ENCODE measurements at regions not wholly inside any gene's neighbourhood (a gene's known extent, or its start where the extent isn't known, plus 50 kb on each side); places are given as distances from the start of the nearest gene placed in this dataset.
"Not testable (repeated sequence)": the region's sequence is repeated elsewhere in the genome, so short reads cannot be mapped to it uniquely, and the experiment has no call there.

DNA sequence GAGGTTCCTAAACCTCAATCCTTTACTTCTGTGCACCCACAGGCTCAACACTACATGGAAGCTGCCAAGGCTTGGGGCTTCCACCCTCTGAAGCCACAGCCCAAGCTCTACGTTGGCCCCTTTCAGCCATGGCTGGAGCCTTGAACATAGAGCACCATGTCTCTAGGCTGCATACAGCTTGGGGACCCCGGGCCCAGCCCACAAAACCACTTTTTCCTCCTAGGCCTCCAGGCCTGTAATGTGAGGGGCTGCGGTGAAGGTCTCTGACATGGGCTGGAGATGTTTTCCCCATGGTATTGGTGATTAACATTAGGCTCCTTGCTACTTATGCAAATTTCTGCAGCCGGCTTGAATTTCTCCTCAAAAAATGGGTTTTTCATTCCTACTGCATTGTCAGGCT lies 179.4 kb upstream of the C21orf91 start:
- H3K9me3 ChIP-seq (ENCODE audit: low read length); in situ Hi-C loops (cut with HindIII; ENCODE audit: extremely low pct_ligation_motif_present, low pct_unique_long_range_greater_than_20kb); H3K4me2 ChIP-seq (ENCODE audit: low read depth, low read length); H3K4me1 ChIP-seq (ENCODE audit: insufficient read depth, low read length); ATAC-seq; BruUV-seq (replicated peaks); H2AFZ ChIP-seq (ENCODE audit: low read length); FAIRE-seq; H4K20me1 ChIP-seq (ENCODE audit: insufficient read depth, low read length); H3K27me3 ChIP-seq (ENCODE audit: control insufficient read depth in 1 of 2, insufficient read depth in 2 of 2, low read length in 2 of 2); CTCF ChIA-PET (ENCODE audit: low intra/inter-chr PET ratio, low total read pairs); H3K79me2 ChIP-seq (ENCODE audit: insufficient read depth, low read length); H3K4me3 ChIP-seq (replicated peaks in 1 of 3; ENCODE audit: insufficient read depth in 1 of 3, low read depth in 2 of 3, low read length in 3 of 3); H3K36me3 ChIP-seq (replicated peaks in 1 of 2; ENCODE audit: control insufficient read depth in 1 of 2, insufficient read depth in 2 of 2, low read length in 2 of 2); intact Hi-C loops (cut with micrococcal nuclease; ENCODE audit: unreplicated experiment); POLR2A ChIA-PET; H3K9ac ChIP-seq (ENCODE audit: insufficient read depth, low read depth, low read length); H3K27ac ChIP-seq (ENCODE audit: extremely low read length, insufficient read depth, low read length); DNase-seq (ENCODE audit: low spot score): not testable (repeated sequence)
- WGBS (ENCODE audit: low lambda C conversion rate), result 43% methylated on average over 2 of the region's 4 CpGs

DNA sequence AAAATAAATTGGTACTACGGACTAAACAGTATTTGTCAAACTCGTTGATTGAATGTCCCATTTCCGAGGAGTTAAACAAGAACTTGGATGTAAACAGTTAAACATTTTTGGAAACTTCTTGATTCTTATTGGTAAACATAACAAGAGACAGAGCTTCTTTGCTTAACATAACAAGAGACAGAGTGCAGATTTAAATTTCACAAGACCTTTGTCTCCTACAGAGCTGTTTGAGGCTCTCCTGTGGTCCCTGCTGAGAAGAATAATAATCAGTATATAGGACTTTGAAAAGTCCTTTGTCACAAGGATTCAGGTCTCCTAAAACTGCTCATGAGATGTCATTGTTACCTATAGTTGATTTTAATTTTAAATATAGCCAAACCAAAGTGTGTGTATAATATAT lies 170.6 kb upstream of the C21orf91 start:
- H3K27ac ChIP-seq (ENCODE audit: extremely low read length, insufficient read depth, low read length), result no peak overlapping the region
- WGBS (ENCODE audit: low lambda C conversion rate), result 5% methylated on average over 3 of the region's 3 CpGs
- intact Hi-C loops (cut with micrococcal nuclease; ENCODE audit: unreplicated experiment), result no loop called here
- H3K4me1 ChIP-seq (ENCODE audit: insufficient read depth, low read length), result no peaks in the 10 kb centered on the region
- peaks cover 11% of the 10 kb centered on the region; the same call in 1 of the 2 replicates for H3K9me3 ChIP-seq (ENCODE audit: low read length)
- TF ChIP-seq, protein P1, sequence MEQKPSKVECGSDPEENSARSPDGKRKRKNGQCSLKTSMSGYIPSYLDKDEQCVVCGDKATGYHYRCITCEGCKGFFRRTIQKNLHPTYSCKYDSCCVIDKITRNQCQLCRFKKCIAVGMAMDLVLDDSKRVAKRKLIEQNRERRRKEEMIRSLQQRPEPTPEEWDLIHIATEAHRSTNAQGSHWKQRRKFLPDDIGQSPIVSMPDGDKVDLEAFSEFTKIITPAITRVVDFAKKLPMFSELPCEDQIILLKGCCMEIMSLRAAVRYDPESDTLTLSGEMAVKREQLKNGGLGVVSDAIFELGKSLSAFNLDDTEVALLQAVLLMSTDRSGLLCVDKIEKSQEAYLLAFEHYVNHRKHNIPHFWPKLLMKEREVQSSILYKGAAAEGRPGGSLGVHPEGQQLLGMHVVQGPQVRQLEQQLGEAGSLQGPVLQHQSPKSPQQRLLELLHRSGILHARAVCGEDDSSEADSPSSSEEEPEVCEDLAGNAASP (CRISPR knock-in tag; IDR thresholded peaks at IDR 0.05; ENCODE audit: borderline replicate concordance), result no peak
- no peaks in the 10 kb centered on the region for H4K20me1 ChIP-seq (ENCODE audit: insufficient read depth, low read length)
- no peak overlapping the region for H3K4me3 ChIP-seq (replicated peaks in 1 of 3; ENCODE audit: insufficient read depth in 1 of 3, low read depth in 2 of 3, low read length in 3 of 3)
- H3K79me2 ChIP-seq (ENCODE audit: insufficient read depth, low read length), result no peaks in the 10 kb centered on the region
- POLR2A ChIA-PET, result no interaction called here
- no peak for ATAC-seq
- no TSS peak for BruUV-seq (replicated peaks)
- in situ Hi-C loops (cut with HindIII; ENCODE audit: extremely low pct_ligation_motif_present, low pct_unique_long_range_greater_than_20kb), result no loop called here
- H3K27me3 ChIP-seq (ENCODE audit: control insufficient read depth in 1 of 2, insufficient read depth in 2 of 2, low read length in 2 of 2), result no peaks in the 10 kb centered on the region
- no peak for DNase-seq (ENCODE audit: low spot score)
- no peak for FAIRE-seq
- CTCF ChIA-PET (ENCODE audit: low intra/inter-chr PET ratio, low total read pairs), result no interaction called here
- H3K4me2 ChIP-seq (ENCODE audit: low read depth, low read length), result no peak overlapping the region
- H2AFZ ChIP-seq (ENCODE audit: low read length), result no peak overlapping the region
- H3K9ac ChIP-seq (ENCODE audit: insufficient read depth, low read depth, low read length), result no peak overlapping the region
- H3K36me3 ChIP-seq (replicated peaks in 1 of 2; ENCODE audit: control insufficient read depth in 1 of 2, insufficient read depth in 2 of 2, low read length in 2 of 2), result no peaks in the 10 kb centered on the region

Measured in HepG2 (cell line).